ENCODE measurements at regions not wholly inside any gene's neighbourhood (a gene's known extent, or its start where the extent isn't known, plus 50 kb on each side); places are given as distances from the start of the nearest gene placed in this dataset.

- TF ChIP-seq ZGPAT (CRISPR knock-in tag; IDR thresholded peaks at IDR 0.05), result no peak
- no peak for TF ChIP-seq DNMT3B (CRISPR knock-in tag; conservative IDR thresholded peaks at IDR 0.05)
- TF ChIP-seq ZNF563 (CRISPR knock-in tag; IDR thresholded peaks at IDR 0.05), result no peak
- no peak for TF ChIP-seq DNMT1 (CRISPR knock-in tag; IDR thresholded peaks at IDR 0.05)
- TF ChIP-seq FOXP1 (IDR thresholded peaks at IDR 0.05), result no peak
- no peak for TF ChIP-seq FOXP1 (CRISPR knock-in tag; IDR thresholded peaks at IDR 0.05)
- TF ChIP-seq, protein P1, sequence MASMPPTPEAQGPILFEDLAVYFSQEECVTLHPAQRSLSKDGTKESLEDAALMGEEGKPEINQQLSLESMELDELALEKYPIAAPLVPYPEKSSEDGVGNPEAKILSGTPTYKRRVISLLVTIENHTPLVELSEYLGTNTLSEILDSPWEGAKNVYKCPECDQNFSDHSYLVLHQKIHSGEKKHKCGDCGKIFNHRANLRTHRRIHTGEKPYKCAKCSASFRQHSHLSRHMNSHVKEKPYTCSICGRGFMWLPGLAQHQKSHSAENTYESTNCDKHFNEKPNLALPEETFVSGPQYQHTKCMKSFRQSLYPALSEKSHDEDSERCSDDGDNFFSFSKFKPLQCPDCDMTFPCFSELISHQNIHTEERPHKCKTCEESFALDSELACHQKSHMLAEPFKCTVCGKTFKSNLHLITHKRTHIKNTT (CRISPR knock-in tag; IDR thresholded peaks at IDR 0.05), result no peak
- TF ChIP-seq SMC3 (IDR thresholded peaks at IDR 0.05; ENCODE audit: low read length), result no peak
These were observed 67.0 kb upstream of the FAM9A start (continued) for GRCh38 chrX:8868070-8868773.

DNA sequence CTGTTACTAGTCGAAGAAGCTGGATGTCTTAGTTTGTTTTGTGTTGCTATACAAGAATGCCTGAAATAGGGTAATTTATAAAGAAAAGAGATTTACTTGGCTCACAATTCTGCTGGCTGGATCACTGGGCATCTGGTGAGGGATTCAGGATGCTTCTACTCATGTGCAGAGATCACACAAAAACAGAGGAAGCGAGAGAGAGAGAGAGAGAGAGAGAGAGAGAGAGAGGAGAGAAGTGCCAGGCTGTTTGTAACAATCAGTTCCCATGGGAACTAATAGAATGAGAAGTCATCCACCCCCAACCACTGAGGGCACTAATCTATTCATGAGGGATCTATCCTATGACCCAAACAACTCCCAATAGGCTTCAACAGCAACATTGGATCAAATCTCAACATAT, 66.2 kb upstream of the FAM9A start:
- Histone ChIP-seq H4K20me1 (ENCODE audit: insufficient read depth, low read length) (no peaks in the 10 kb centered on the region), H3K9ac (ENCODE audit: insufficient read depth, low read depth, low read length) (no peak overlapping the region), H3K27ac (ENCODE audit: extremely low read length, insufficient read depth, low read length) (no peak overlapping the region), H3K27me3 (ENCODE audit: control insufficient read depth in 1 of 2, insufficient read depth in 2 of 2, low read length in 2 of 2) (no peaks in the 10 kb centered on the region), H3K36me3 (replicated peaks in 1 of 2; ENCODE audit: control insufficient read depth in 1 of 2, insufficient read depth in 2 of 2, low read length in 2 of 2) (no peaks in the 10 kb centered on the region), H3K4me1 (ENCODE audit: insufficient read depth, low read length) (no peaks in the 10 kb centered on the region), H3K79me2 (ENCODE audit: insufficient read depth, low read length) (no peaks in the 10 kb centered on the region), H3K4me2 (ENCODE audit: low read depth, low read length) (no peak overlapping the region), H3K4me3 (replicated peaks in 1 of 3; ENCODE audit: insufficient read depth in 1 of 3, low read depth in 2 of 3, low read length in 3 of 3) (no peak overlapping the region), H3K9me3 (ENCODE audit: low read length) (no peaks in the 10 kb centered on the region), H2AFZ (ENCODE audit: low read length) (no peak overlapping the region)
- no TSS peak for BruUV-seq (replicated peaks)
- WGBS (ENCODE audit: low lambda C conversion rate), result 56% methylated on average over 2 of the region's 2 CpGs
- FAIRE-seq (no peak), ATAC-seq (no peak), DNase-seq (ENCODE audit: low spot score) (no peak)
- intact Hi-C loops (cut with micrococcal nuclease; ENCODE audit: unreplicated experiment), result no loop called here
- in situ Hi-C loops (cut with HindIII; ENCODE audit: extremely low pct_ligation_motif_present, low pct_unique_long_range_greater_than_20kb), result no loop called here
- POLR2A ChIA-PET, result no interaction called here
- CTCF ChIA-PET (ENCODE audit: low intra/inter-chr PET ratio, low total read pairs), result no interaction called here
- no peak for TF ChIP-seq AFF4 (CRISPR knock-in tag; IDR thresholded peaks at IDR 0.05)
- no peak for TF ChIP-seq ZNF333 (CRISPR knock-in tag; IDR thresholded peaks at IDR 0.05; ENCODE audit: borderline replicate concordance)
- no peak for TF ChIP-seq FOXA1 (IDR thresholded peaks at IDR 0.05)
- TF ChIP-seq FOXA1 (CRISPR knock-in tag; IDR thresholded peaks at IDR 0.05), result no peak
- no peak for TF ChIP-seq ZNF446 (CRISPR knock-in tag; IDR thresholded peaks at IDR 0.05)
- TF ChIP-seq ZNF225 (CRISPR knock-in tag; IDR thresholded peaks at IDR 0.05), result no peak
- TF ChIP-seq, protein P2, sequence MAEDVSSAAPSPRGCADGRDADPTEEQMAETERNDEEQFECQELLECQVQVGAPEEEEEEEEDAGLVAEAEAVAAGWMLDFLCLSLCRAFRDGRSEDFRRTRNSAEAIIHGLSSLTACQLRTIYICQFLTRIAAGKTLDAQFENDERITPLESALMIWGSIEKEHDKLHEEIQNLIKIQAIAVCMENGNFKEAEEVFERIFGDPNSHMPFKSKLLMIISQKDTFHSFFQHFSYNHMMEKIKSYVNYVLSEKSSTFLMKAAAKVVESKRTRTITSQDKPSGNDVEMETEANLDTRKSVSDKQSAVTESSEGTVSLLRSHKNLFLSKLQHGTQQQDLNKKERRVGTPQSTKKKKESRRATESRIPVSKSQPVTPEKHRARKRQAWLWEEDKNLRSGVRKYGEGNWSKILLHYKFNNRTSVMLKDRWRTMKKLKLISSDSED (CRISPR knock-in tag; IDR thresholded peaks at IDR 0.05), result no peak
- TF ChIP-seq CC2D1A (CRISPR knock-in tag; IDR thresholded peaks at IDR 0.05), result no peak
- TF ChIP-seq ZBTB37 (CRISPR knock-in tag; IDR thresholded peaks at IDR 0.05), result no peak
